HepG2 (cell line): ENCODE measurements at regions not wholly inside any gene's neighbourhood (a gene's known extent, or its start where the extent isn't known, plus 50 kb on each side); places are given as distances from the start of the nearest gene placed in this dataset.

Experiments
- AGO2 ChIP-seq: fragments of 200-400 bp; formaldehyde crosslinking; optimal IDR thresholded peaks from 2 replicates; pipeline ENCODE3; 2017; ENCODE audit warnings: mild to moderate bottlenecking, low read depth, low read length, moderate library complexity
- FOXA3 ChIP-seq: IDR thresholded peaks from 2 replicates; pipeline ENCODE4 v1.6.1; 2016; ENCODE audit warnings: missing genetic modification reagents, missing compliant biosample characterization
- FOXC1 ChIP-seq: sonication (generic); formaldehyde crosslinking; IDR thresholded peaks from 2 replicates; pipeline ENCODE4 v1.8.0; 2022; ENCODE audit warnings: mild to moderate bottlenecking, missing genetic modification reagents, borderline replicate concordance
- FOXK1 ChIP-seq: sonication (generic); formaldehyde crosslinking; IDR thresholded peaks from 2 replicates; pipeline ENCODE4 v1.4.0; 2020; ENCODE audit warnings: low read depth, missing genetic modification reagents, borderline replicate concordance
- GATAD1 ChIP-seq: IDR thresholded peaks from 2 replicates; pipeline ENCODE4 v1.6.1; 2016; ENCODE audit warnings: missing genetic modification reagents, missing compliant biosample characterization
- GATAD2A ChIP-seq: IDR thresholded peaks from 2 replicates; pipeline ENCODE4 v1.6.1; 2016
- HDAC2 ChIP-seq: sonication (generic); formaldehyde crosslinking; IDR thresholded peaks from 2 replicates; pipeline ENCODE4 v1.4.0; 2020; ENCODE audit warnings: missing genetic modification reagents
- MED1 ChIP-seq: sonication (generic); formaldehyde crosslinking; IDR thresholded peaks from 2 replicates; pipeline ENCODE4 v1.4.0; 2020; ENCODE audit warnings: missing genetic modification reagents
- MXD4 ChIP-seq: IDR thresholded peaks from 2 replicates; pipeline ENCODE4 v1.6.1; 2016; ENCODE audit warnings: mild to moderate bottlenecking, missing biosample characterization, missing genetic modification reagents
- MYC ChIP-seq: sonication (generic); formaldehyde crosslinking; IDR thresholded peaks from 2 replicates; pipeline ENCODE4 v1.9.0; 2021; ENCODE audit warnings: missing genetic modification reagents, borderline replicate concordance
- NFYB ChIP-seq: sonication (generic); formaldehyde crosslinking; IDR thresholded peaks from 2 replicates; pipeline ENCODE4 v1.4.0; 2020; ENCODE audit warnings: missing genetic modification reagents
- NR2F1 ChIP-seq, 2 experiments: fragments of 450-650 bp in 1 of 2; formaldehyde crosslinking in 1 of 2; IDR thresholded peaks; 2 replicates each; pipeline versions ENCODE4 v1.5.0 to v1.6.1; 2016 to 2020; ENCODE audit warnings: mild to moderate bottlenecking in 1 of 2, missing compliant biosample characterization in 1 of 2, missing genetic modification reagents in 1 of 2, moderate library complexity in 1 of 2
- NR2F2 ChIP-seq: IDR thresholded peaks from 2 replicates; pipeline ENCODE4 v1.6.1; 2012; ENCODE audit warnings: low read depth, inconsistent platforms, borderline replicate concordance
- PHF8 ChIP-seq: sonication (generic); formaldehyde crosslinking; IDR thresholded peaks from 2 replicates; pipeline ENCODE4 v1.5.0; 2020; ENCODE audit warnings: missing genetic modification reagents
- PITX1 ChIP-seq: sonication (generic); formaldehyde crosslinking; IDR thresholded peaks from 2 replicates; pipeline ENCODE4 v1.5.1; 2020; ENCODE audit warnings: mild to moderate bottlenecking, missing genetic modification reagents
- ZBTB42 ChIP-seq: sonication (generic); formaldehyde crosslinking; IDR thresholded peaks from 2 replicates; pipeline ENCODE4 v1.5.0; 2020; ENCODE audit warnings: mild to moderate bottlenecking, missing genetic modification reagents
- ZNF552 ChIP-seq: sonication (generic); formaldehyde crosslinking; IDR thresholded peaks from 2 replicates; pipeline ENCODE4 v1.9.0; 2022; ENCODE audit warnings: missing genetic modification reagents, mild to moderate bottlenecking, borderline replicate concordance
- TF ChIP-seq, protein P1 (sequence below): sonication (generic); formaldehyde crosslinking; IDR thresholded peaks from 2 replicates; pipeline ENCODE4 v1.4.0; 2020; ENCODE audit warnings: missing genetic modification reagents
- TF ChIP-seq, protein P2 (sequence below): sonication (generic); formaldehyde crosslinking; IDR thresholded peaks from 2 replicates; pipeline ENCODE4 v1.5.0; 2020; ENCODE audit warnings: mild to moderate bottlenecking, missing genetic modification reagents, borderline replicate concordance

DNA sequence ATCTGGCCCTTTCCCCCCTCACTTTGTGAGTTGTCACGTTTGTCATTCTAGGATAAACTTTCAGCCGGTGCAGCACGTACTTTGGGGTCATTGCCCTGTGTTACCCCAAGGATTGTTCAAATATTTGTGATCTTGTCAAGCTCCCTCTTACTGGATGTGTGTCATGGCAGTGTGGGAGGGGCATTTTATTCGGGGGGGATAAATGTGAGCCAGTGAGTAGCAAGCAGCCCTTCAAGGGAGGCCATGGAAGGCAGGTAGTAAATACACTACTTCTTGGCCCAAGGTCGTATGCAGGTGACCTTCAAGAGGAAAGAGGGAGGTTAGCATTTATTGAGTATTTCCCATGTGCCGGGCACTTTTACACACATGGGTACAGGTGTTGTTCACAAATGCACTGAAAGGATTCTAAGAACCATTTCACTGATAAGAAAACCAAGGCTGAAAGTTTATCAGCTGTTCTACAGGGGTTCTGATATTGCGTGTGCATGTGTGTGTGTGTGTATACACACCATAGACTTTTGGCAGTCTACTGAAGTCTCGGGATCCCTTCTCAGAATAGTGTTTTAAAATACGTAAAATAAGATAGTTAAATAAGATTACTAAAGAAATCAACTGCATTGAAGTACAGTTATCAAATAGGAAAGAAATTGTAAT lies 410.3 kb upstream of the TBX3 start (continued):
- TF ChIP-seq AGO2, result no peak
- 0 out of 2 replicates have a peak, but pooled peaks have one; percentile 10 for TF ChIP-seq GATAD1 (CRISPR knock-in tag)
- peak; percentile 52; the same call in 1 of the 2 replicates for TF ChIP-seq FOXC1 (CRISPR knock-in tag)
- TF ChIP-seq PITX1 (CRISPR knock-in tag), result peak; percentile 77
- TF ChIP-seq PHF8 (CRISPR knock-in tag), result no peak
- TF ChIP-seq, protein P1, sequence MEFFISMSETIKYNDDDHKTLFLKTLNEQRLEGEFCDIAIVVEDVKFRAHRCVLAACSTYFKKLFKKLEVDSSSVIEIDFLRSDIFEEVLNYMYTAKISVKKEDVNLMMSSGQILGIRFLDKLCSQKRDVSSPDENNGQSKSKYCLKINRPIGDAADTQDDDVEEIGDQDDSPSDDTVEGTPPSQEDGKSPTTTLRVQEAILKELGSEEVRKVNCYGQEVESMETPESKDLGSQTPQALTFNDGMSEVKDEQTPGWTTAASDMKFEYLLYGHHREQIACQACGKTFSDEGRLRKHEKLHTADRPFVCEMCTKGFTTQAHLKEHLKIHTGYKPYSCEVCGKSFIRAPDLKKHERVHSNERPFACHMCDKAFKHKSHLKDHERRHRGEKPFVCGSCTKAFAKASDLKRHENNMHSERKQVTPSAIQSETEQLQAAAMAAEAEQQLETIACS (CRISPR knock-in tag), result no peak
- peak; percentile 75 for TF ChIP-seq HDAC2 (CRISPR knock-in tag)
- TF ChIP-seq ZNF552 (CRISPR knock-in tag), result no peak
- TF ChIP-seq FOXK1 (CRISPR knock-in tag), result 0 out of 2 replicates have a peak, but pooled peaks have one; percentile 28
- no peak for TF ChIP-seq MYC
- peak; percentile 39; the same call in 1 of the 2 replicates for TF ChIP-seq GATAD2A (CRISPR knock-in tag)
- TF ChIP-seq MED1 (CRISPR knock-in tag), result peak; percentile 78
- TF ChIP-seq ZBTB42, result no peak
- peak in 1 of 2 experiments; percentile 31; a peak in 1 of 4 replicates for TF ChIP-seq NR2F1 (CRISPR knock-in tag; IDR thresholded peaks at IDR 0.05)
- peak; percentile 84 for TF ChIP-seq NR2F2
- TF ChIP-seq NFYB (CRISPR knock-in tag), result no peak
- peak; percentile 39; the same call in 1 of the 2 replicates for TF ChIP-seq MXD4 (CRISPR knock-in tag)
- peak; percentile 64 for TF ChIP-seq FOXA3 (CRISPR knock-in tag)
- TF ChIP-seq, protein P2, sequence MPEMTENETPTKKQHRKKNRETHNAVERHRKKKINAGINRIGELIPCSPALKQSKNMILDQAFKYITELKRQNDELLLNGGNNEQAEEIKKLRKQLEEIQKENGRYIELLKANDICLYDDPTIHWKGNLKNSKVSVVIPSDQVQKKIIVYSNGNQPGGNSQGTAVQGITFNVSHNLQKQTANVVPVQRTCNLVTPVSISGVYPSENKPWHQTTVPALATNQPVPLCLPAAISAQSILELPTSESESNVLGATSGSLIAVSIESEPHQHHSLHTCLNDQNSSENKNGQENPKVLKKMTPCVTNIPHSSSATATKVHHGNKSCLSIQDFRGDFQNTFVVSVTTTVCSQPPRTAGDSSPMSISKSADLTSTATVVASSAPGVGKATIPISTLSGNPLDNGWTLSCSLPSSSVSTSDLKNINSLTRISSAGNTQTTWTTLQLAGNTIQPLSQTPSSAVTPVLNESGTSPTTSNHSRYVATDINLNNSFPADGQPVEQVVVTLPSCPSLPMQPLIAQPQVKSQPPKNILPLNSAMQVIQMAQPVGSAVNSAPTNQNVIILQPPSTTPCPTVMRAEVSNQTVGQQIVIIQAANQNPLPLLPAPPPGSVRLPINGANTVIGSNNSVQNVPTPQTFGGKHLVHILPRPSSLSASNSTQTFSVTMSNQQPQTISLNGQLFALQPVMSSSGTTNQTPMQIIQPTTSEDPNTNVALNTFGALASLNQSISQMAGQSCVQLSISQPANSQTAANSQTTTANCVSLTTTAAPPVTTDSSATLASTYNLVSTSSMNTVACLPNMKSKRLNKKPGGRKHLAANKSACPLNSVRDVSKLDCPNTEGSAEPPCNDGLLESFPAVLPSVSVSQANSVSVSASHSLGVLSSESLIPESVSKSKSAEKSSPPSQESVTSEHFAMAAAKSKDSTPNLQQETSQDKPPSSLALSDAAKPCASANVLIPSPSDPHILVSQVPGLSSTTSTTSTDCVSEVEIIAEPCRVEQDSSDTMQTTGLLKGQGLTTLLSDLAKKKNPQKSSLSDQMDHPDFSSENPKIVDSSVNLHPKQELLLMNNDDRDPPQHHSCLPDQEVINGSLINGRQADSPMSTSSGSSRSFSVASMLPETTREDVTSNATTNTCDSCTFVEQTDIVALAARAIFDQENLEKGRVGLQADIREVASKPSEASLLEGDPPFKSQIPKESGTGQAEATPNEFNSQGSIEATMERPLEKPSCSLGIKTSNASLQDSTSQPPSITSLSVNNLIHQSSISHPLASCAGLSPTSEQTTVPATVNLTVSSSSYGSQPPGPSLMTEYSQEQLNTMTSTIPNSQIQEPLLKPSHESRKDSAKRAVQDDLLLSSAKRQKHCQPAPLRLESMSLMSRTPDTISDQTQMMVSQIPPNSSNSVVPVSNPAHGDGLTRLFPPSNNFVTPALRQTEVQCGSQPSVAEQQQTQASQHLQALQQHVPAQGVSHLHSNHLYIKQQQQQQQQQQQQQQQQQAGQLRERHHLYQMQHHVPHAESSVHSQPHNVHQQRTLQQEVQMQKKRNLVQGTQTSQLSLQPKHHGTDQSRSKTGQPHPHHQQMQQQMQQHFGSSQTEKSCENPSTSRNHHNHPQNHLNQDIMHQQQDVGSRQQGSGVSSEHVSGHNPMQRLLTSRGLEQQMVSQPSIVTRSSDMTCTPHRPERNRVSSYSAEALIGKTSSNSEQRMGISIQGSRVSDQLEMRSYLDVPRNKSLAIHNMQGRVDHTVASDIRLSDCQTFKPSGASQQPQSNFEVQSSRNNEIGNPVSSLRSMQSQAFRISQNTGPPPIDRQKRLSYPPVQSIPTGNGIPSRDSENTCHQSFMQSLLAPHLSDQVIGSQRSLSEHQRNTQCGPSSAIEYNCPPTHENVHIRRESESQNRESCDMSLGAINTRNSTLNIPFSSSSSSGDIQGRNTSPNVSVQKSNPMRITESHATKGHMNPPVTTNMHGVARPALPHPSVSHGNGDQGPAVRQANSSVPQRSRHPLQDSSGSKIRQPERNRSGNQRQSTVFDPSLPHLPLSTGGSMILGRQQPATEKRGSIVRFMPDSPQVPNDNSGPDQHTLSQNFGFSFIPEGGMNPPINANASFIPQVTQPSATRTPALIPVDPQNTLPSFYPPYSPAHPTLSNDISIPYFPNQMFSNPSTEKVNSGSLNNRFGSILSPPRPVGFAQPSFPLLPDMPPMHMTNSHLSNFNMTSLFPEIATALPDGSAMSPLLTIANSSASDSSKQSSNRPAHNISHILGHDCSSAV (CRISPR knock-in tag), result no peak
